HL-60 (cell line): ENCODE measurements at regions not wholly inside any gene's neighbourhood (a gene's known extent, or its start where the extent isn't known, plus 50 kb on each side); places are given as distances from the start of the nearest gene placed in this dataset.

ENCODE experiments used
- CTCF ChIP-seq: IDR thresholded peaks from one replicate; pipeline ENCODE4 v1.5.1; 2011; ENCODE audit warnings: low read length, control low read depth, inconsistent platforms; ENCODE audit not compliant: insufficient read depth
- GABPA ChIP-seq: IDR thresholded peaks from 2 replicates; pipeline ENCODE4 v1.6.1; 2012; ENCODE audit warnings: low read depth
- POLR2AphosphoS5 ChIP-seq: IDR thresholded peaks from 2 replicates; pipeline ENCODE4 v1.6.1; 2012; ENCODE audit warnings: low read depth
- REST ChIP-seq: IDR thresholded peaks from 2 replicates; pipeline ENCODE4 v1.6.1; 2012; ENCODE audit warnings: low read depth; ENCODE audit not compliant: insufficient replicate concordance
- SPI1 ChIP-seq: IDR thresholded peaks from 2 replicates; pipeline ENCODE4 v1.6.1; 2012; ENCODE audit warnings: low read depth, mild to moderate bottlenecking, borderline replicate concordance

GRCh38 chr2:105544591-105545377 lies 145.9 kb upstream of the FHL2 start:
- TF ChIP-seq CTCF, result no peak
- no peak for TF ChIP-seq POLR2AphosphoS5
- TF ChIP-seq REST, result no peak
- no peak for TF ChIP-seq GABPA
- TF ChIP-seq SPI1, result no peak
